HL-60 (cell line): ENCODE measurements at regions not wholly inside any gene's neighbourhood (a gene's known extent, or its start where the extent isn't known, plus 50 kb on each side); places are given as distances from the start of the nearest gene placed in this dataset.

ENCODE experiments used
- DNase-seq, 2 experiments: peaks; one replicate each; pipeline ENCODE4 v3.0.0-alpha.2; 2010 to 2020; ENCODE audit warnings: low read depth in 1 of 2, low spot score in 1 of 2
- H3K27ac ChIP-seq: fragments of 250-450 bp; sonication (Bioruptor Pico); replicated peaks from 2 replicates; pipeline ENCODE4 v1.5.1; 2020; ENCODE audit warnings: mild to moderate bottlenecking, moderate library complexity
- H3K27me3 ChIP-seq: fragments of 250-450 bp; sonication (Bioruptor Pico); 2 replicates; pipeline ENCODE4 v1.5.1; 2021; ENCODE audit warnings: mild to moderate bottlenecking, moderate library complexity; ENCODE audit not compliant: insufficient read depth, poor library complexity, severe bottlenecking
- H3K4me3 ChIP-seq: replicated peaks from 2 replicates; pipeline ENCODE4 v1.5.1; 2011; ENCODE audit warnings: mild to moderate bottlenecking, control low read depth, low read length; ENCODE audit not compliant: insufficient read depth
- GABPA ChIP-seq: IDR thresholded peaks from 2 replicates; pipeline ENCODE4 v1.6.1; 2012; ENCODE audit warnings: low read depth
- POLR2AphosphoS5 ChIP-seq: IDR thresholded peaks from 2 replicates; pipeline ENCODE4 v1.6.1; 2012; ENCODE audit warnings: low read depth
- SPI1 ChIP-seq: IDR thresholded peaks from 2 replicates; pipeline ENCODE4 v1.6.1; 2012; ENCODE audit warnings: low read depth, mild to moderate bottlenecking, borderline replicate concordance
- TF ChIP-seq, protein P1 (sequence below): IDR thresholded peaks from one replicate; pipeline ENCODE4 v1.5.1; 2011; ENCODE audit warnings: low read length, control low read depth, inconsistent platforms; ENCODE audit not compliant: insufficient read depth
- TF ChIP-seq, protein P2 (sequence below): IDR thresholded peaks from 2 replicates; pipeline ENCODE4 v1.6.1; 2012; ENCODE audit warnings: low read depth; ENCODE audit not compliant: insufficient replicate concordance

DNA sequence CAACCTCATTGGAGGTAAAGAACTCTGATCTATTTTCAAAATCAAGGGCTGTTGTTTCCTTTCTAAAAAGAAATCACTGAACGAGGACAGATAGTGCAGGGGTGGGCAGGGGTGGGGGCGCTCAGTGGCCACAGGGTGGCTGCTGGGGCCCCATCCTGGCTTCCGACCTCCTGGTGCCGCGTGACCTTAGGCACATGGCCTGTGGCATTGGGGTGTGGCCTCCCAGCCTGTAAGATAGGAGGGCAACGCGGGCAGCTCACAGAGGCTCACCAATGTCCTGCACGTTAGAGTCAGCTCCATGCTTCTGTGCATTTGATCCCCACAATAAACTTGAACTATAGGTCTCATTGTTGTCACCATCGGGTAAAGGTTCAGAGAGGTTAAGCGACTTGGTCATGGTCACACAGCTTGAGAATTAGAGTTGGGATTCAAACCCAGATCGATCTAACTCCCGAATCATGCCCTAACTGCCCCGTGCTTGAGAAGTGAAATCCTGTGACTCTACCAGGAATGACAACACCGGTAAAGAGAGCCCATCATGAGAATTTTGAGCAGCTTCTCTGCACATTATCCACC lies 148.0 kb upstream of the SLC6A11 start:
- H3K27me3 ChIP-seq, result peaks cover 2% of the 10 kb centered on the region
- TF ChIP-seq SPI1 (no peak), POLR2AphosphoS5 (no peak), GABPA (no peak)
- TF ChIP-seq, protein P1, sequence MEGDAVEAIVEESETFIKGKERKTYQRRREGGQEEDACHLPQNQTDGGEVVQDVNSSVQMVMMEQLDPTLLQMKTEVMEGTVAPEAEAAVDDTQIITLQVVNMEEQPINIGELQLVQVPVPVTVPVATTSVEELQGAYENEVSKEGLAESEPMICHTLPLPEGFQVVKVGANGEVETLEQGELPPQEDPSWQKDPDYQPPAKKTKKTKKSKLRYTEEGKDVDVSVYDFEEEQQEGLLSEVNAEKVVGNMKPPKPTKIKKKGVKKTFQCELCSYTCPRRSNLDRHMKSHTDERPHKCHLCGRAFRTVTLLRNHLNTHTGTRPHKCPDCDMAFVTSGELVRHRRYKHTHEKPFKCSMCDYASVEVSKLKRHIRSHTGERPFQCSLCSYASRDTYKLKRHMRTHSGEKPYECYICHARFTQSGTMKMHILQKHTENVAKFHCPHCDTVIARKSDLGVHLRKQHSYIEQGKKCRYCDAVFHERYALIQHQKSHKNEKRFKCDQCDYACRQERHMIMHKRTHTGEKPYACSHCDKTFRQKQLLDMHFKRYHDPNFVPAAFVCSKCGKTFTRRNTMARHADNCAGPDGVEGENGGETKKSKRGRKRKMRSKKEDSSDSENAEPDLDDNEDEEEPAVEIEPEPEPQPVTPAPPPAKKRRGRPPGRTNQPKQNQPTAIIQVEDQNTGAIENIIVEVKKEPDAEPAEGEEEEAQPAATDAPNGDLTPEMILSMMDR, result no peak
- TF ChIP-seq, protein P2, sequence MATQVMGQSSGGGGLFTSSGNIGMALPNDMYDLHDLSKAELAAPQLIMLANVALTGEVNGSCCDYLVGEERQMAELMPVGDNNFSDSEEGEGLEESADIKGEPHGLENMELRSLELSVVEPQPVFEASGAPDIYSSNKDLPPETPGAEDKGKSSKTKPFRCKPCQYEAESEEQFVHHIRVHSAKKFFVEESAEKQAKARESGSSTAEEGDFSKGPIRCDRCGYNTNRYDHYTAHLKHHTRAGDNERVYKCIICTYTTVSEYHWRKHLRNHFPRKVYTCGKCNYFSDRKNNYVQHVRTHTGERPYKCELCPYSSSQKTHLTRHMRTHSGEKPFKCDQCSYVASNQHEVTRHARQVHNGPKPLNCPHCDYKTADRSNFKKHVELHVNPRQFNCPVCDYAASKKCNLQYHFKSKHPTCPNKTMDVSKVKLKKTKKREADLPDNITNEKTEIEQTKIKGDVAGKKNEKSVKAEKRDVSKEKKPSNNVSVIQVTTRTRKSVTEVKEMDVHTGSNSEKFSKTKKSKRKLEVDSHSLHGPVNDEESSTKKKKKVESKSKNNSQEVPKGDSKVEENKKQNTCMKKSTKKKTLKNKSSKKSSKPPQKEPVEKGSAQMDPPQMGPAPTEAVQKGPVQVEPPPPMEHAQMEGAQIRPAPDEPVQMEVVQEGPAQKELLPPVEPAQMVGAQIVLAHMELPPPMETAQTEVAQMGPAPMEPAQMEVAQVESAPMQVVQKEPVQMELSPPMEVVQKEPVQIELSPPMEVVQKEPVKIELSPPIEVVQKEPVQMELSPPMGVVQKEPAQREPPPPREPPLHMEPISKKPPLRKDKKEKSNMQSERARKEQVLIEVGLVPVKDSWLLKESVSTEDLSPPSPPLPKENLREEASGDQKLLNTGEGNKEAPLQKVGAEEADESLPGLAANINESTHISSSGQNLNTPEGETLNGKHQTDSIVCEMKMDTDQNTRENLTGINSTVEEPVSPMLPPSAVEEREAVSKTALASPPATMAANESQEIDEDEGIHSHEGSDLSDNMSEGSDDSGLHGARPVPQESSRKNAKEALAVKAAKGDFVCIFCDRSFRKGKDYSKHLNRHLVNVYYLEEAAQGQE, result no peak
- no peak overlapping the region for H3K4me3 ChIP-seq
- DNase-seq, result no peak
- H3K27ac ChIP-seq, result no peak overlapping the region

- no peak for TF ChIP-seq POLR2AphosphoS5
- TF ChIP-seq, protein P1, result no peak
- DNase-seq, result no peak
- no peak overlapping the region for H3K4me3 ChIP-seq
- no peak overlapping the region for H3K27ac ChIP-seq
- H3K27me3 ChIP-seq, result peaks cover 2% of the 10 kb centered on the region
Measured at GRCh38 chr3:10669490-10670048, 146.5 kb upstream of the SLC6A11 start.

GRCh38 chr3:10672422-10672821 lies 143.6 kb upstream of the SLC6A11 start:
- TF ChIP-seq GABPA, result no peak
- TF ChIP-seq, protein P1, result no peak
- TF ChIP-seq POLR2AphosphoS5, result no peak
- TF ChIP-seq SPI1, result no peak
- TF ChIP-seq, protein P2, result no peak

DNA sequence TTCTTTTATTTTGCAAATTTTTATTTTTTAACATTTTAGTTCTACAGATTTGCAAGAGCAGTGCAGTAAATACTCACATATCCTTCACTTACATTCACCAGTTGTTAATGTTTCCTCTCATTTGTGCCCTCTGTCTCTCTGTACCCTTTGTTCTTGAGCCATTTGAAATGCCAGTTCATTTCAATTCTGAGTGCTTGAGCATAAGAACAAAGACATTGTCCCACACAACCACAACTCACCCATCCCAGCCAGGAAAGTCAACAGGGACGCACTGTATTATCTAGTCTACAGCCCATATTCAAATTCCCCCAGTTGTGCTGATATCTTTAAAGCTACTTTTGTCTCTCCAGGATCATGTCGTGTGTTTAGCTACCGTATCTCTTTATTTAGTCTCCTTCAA lies 141.4 kb upstream of the SLC6A11 start:
- no peak overlapping the region for H3K27ac ChIP-seq
- H3K4me3 ChIP-seq, result no peak overlapping the region
- DNase-seq, result no peak
- no peak for TF ChIP-seq GABPA
- TF ChIP-seq, protein P1, result no peak
- H3K27me3 ChIP-seq, result no peaks in the 10 kb centered on the region

More at GRCh38 chr3:10672422-10672821, 143.6 kb upstream of the SLC6A11 start:
- H3K4me3 ChIP-seq, result no peak overlapping the region
- H3K27me3 ChIP-seq, result no peaks in the 10 kb centered on the region
- no peak overlapping the region for H3K27ac ChIP-seq
- no peak for DNase-seq
